GM18507 (cell line): ENCODE measurements at regions not wholly inside any gene's neighbourhood (a gene's known extent, or its start where the extent isn't known, plus 50 kb on each side); places are given as distances from the start of the nearest gene placed in this dataset.
"Not testable (repeated sequence)": the region's sequence is repeated elsewhere in the genome, so short reads cannot be mapped to it uniquely, and the experiment has no call there.

Source experiments
- DNase-seq: peaks from one replicate; pipeline ENCODE4 v3.0.0; 2011; ENCODE audit warnings: low read depth; ENCODE audit not compliant: insufficient read length; ENCODE audit errors: extremely low spot score
- FAIRE-seq: peaks from 2 replicates; lab custom pipeline; 2011; peaks lifted over from hg19 to GRCh38; lab: Jason Lieb, UNC

GRCh38 chr2:41326851-41327250 lies 721.0 kb upstream of the PKDCC start:
- DNase-seq (no peak), FAIRE-seq (no peak)

GRCh38 chr2:41329040-41329439 lies 718.8 kb upstream of the PKDCC start:
- no peak for DNase-seq
- FAIRE-seq = no peak

GRCh38 chr2:41334159-41334558 lies 713.7 kb upstream of the PKDCC start:
- FAIRE-seq (no peak), DNase-seq (no peak)

GRCh38 chr2:41335573-41335972 lies 712.2 kb upstream of the PKDCC start:
- not testable (repeated sequence) for DNase-seq, FAIRE-seq

GRCh38 chr2:41337956-41338355 lies 709.9 kb upstream of the PKDCC start:
- FAIRE-seq = no peak
- DNase-seq = no peak

GRCh38 chr2:41344529-41344928 lies 703.3 kb upstream of the PKDCC start:
- DNase-seq = no peak
- FAIRE-seq = no peak

- DNase-seq (no peak), FAIRE-seq (no peak)
These were observed 694.8 kb upstream of the PKDCC start for GRCh38 chr2:41353060-41353459.

- no peak for FAIRE-seq
These were observed 692.0 kb upstream of the PKDCC start for GRCh38 chr2:41355794-41356193.

GRCh38 chr2:41364842-41365241 lies 683.0 kb upstream of the PKDCC start:
- FAIRE-seq (no peak), DNase-seq (no peak)

More at GRCh38 chr2:41355794-41356193, 692.0 kb upstream of the PKDCC start:
- DNase-seq = no peak

- no peak for FAIRE-seq
- no peak for DNase-seq
These were observed 671.9 kb upstream of the PKDCC start for GRCh38 chr2:41375901-41376300.

GRCh38 chr2:41377837-41378236 lies 670.0 kb upstream of the PKDCC start:
- FAIRE-seq = no peak
- no peak for DNase-seq

- FAIRE-seq = no peak
- no peak for DNase-seq
These were observed 669.4 kb upstream of the PKDCC start for GRCh38 chr2:41378420-41378819.

- no peak for DNase-seq
- FAIRE-seq = no peak
These were observed 668.2 kb upstream of the PKDCC start for GRCh38 chr2:41379496-41380221.

- DNase-seq = no peak
- FAIRE-seq = no peak
These were observed 666.1 kb upstream of the PKDCC start for GRCh38 chr2:41381701-41382100.

GRCh38 chr2:41387519-41387918 lies 660.3 kb upstream of the PKDCC start:
- no peak for DNase-seq
- FAIRE-seq = no peak

- no peak for DNase-seq
- no peak for FAIRE-seq
These were observed 654.2 kb upstream of the PKDCC start for GRCh38 chr2:41393621-41394020.

- DNase-seq (no peak), FAIRE-seq (no peak)
These were observed 653.3 kb upstream of the PKDCC start for GRCh38 chr2:41394541-41394940.

GRCh38 chr2:41395692-41396091 lies 652.1 kb upstream of the PKDCC start:
- DNase-seq = no peak
- no peak for FAIRE-seq

GRCh38 chr2:41399437-41400087 lies 648.3 kb upstream of the PKDCC start:
- FAIRE-seq = no peak

GRCh38 chr2:41400088-41400665 lies 647.6 kb upstream of the PKDCC start:
- FAIRE-seq = no peak
- DNase-seq = no peak

More at GRCh38 chr2:41399437-41400087, 648.3 kb upstream of the PKDCC start:
- no peak for DNase-seq

- no peak for FAIRE-seq
- no peak for DNase-seq
These were observed 642.4 kb upstream of the PKDCC start for GRCh38 chr2:41405441-41405840.
